KOPT-K1 (cell line): ENCODE measurements at regions not wholly inside any gene's neighbourhood (a gene's known extent, or its start where the extent isn't known, plus 50 kb on each side); places are given as distances from the start of the nearest gene placed in this dataset.

ENCODE experiments used
- H3K27ac ChIP-seq: fragments of 200-600 bp; sonication (generic); 2 replicates; pipeline ENCODE4 v1.5.1; 2016; ENCODE audit warnings: antibody characterized with exemption, mild to moderate bottlenecking, low read depth, low read length; ENCODE audit not compliant: poor library complexity, severe bottlenecking
- H3K36me3 ChIP-seq: fragments of 200-600 bp; sonication (generic); 2 replicates; pipeline ENCODE4 v1.5.1; 2017; ENCODE audit warnings: antibody characterized with exemption, mild to moderate bottlenecking, low read length, moderate library complexity; ENCODE audit not compliant: insufficient read depth
- H3K9me3 ChIP-seq: fragments of 200-600 bp; sonication (generic); 2 replicates; pipeline ENCODE4 v1.5.1; 2017; ENCODE audit warnings: antibody characterized with exemption, low read length, mild to moderate bottlenecking; ENCODE audit not compliant: insufficient read depth, poor library complexity, severe bottlenecking

GRCh38 chr13:73872397-73872796 is 261.8 kb downstream of the KLF12 start:
- H3K27ac ChIP-seq: no peak overlapping the region
- H3K36me3 ChIP-seq: no peaks in the 10 kb centered on the region
- peaks cover under 1% of the 10 kb centered on the region for H3K9me3 ChIP-seq

GRCh38 chr13:73870970-73871935 is 263.0 kb downstream of the KLF12 start:
- Histone ChIP-seq H3K27ac (no peak overlapping the region), H3K36me3 (no peaks in the 10 kb centered on the region), H3K9me3 (no peaks in the 10 kb centered on the region)

- no peaks in the 10 kb centered on the region for H3K9me3 ChIP-seq
- no peaks in the 10 kb centered on the region for H3K36me3 ChIP-seq
- no peak overlapping the region for H3K27ac ChIP-seq
These were observed 264.0 kb downstream of the KLF12 start for GRCh38 chr13:73870036-73870741.

- peaks cover 1% of the 10 kb centered on the region; the same call in 1 of the 2 replicates for H3K36me3 ChIP-seq
- H3K27ac ChIP-seq: no peak overlapping the region
- H3K9me3 ChIP-seq: no peaks in the 10 kb centered on the region
These were observed 269.2 kb downstream of the KLF12 start for GRCh38 chr13:73865027-73865426.

GRCh38 chr13:73861136-73861535 is 273.1 kb downstream of the KLF12 start:
- H3K27ac ChIP-seq: no peak overlapping the region
- no peaks in the 10 kb centered on the region for H3K9me3 ChIP-seq
- H3K36me3 ChIP-seq: peaks cover 7% of the 10 kb centered on the region

GRCh38 chr13:73860501-73860900 is 273.7 kb downstream of the KLF12 start:
- Histone ChIP-seq H3K27ac (no peak overlapping the region), H3K36me3 (peaks cover 7% of the 10 kb centered on the region), H3K9me3 (no peaks in the 10 kb centered on the region)

GRCh38 chr13:73859841-73860240 is 274.4 kb downstream of the KLF12 start:
- H3K36me3 ChIP-seq: peaks cover 11% of the 10 kb centered on the region
- H3K9me3 ChIP-seq: no peaks in the 10 kb centered on the region
- H3K27ac ChIP-seq: no peak overlapping the region

GRCh38 chr13:73857106-73857505 is 277.1 kb downstream of the KLF12 start:
- Histone ChIP-seq H3K36me3 (peaks cover 11% of the 10 kb centered on the region), H3K9me3 (no peaks in the 10 kb centered on the region), H3K27ac (no peak overlapping the region)

- no peaks in the 10 kb centered on the region for H3K9me3 ChIP-seq
- H3K27ac ChIP-seq: no peak overlapping the region
- peaks cover 5% of the 10 kb centered on the region; the same call in 1 of the 2 replicates for H3K36me3 ChIP-seq
These were observed 283.1 kb downstream of the KLF12 start for GRCh38 chr13:73851104-73851503.

GRCh38 chr13:73850104-73850873 is 283.9 kb downstream of the KLF12 start:
- no peak overlapping the region for H3K27ac ChIP-seq
- no peaks in the 10 kb centered on the region for H3K9me3 ChIP-seq
- peaks cover 12% of the 10 kb centered on the region for H3K36me3 ChIP-seq

- Histone ChIP-seq H3K27ac (no peak overlapping the region), H3K9me3 (no peaks in the 10 kb centered on the region), H3K36me3 (peaks cover 16% of the 10 kb centered on the region)
These were observed 284.9 kb downstream of the KLF12 start for GRCh38 chr13:73849292-73849691.

GRCh38 chr13:73844986-73845385 is 289.2 kb downstream of the KLF12 start:
- no peak overlapping the region for H3K27ac ChIP-seq
- H3K9me3 ChIP-seq: no peaks in the 10 kb centered on the region
- peaks cover 29% of the 10 kb centered on the region for H3K36me3 ChIP-seq

GRCh38 chr13:73842626-73843025 is 291.6 kb downstream of the KLF12 start:
- Histone ChIP-seq H3K27ac (no peak overlapping the region), H3K9me3 (no peaks in the 10 kb centered on the region), H3K36me3 (peaks cover 30% of the 10 kb centered on the region)

GRCh38 chr13:73842184-73842583 is 292.0 kb downstream of the KLF12 start:
- Histone ChIP-seq H3K27ac (no peak overlapping the region), H3K9me3 (no peaks in the 10 kb centered on the region), H3K36me3 (peaks cover 30% of the 10 kb centered on the region)

GRCh38 chr13:73837147-73837546 is 297.1 kb downstream of the KLF12 start:
- no peak overlapping the region for H3K27ac ChIP-seq
- H3K9me3 ChIP-seq: no peaks in the 10 kb centered on the region
- H3K36me3 ChIP-seq: peaks cover 13% of the 10 kb centered on the region; the same call in 1 of the 2 replicates
